NOMO-1 treated with DMSO at 0.1 percent for 48 hours (cell line): ENCODE measurements at regions not wholly inside any gene's neighbourhood (a gene's known extent, or its start where the extent isn't known, plus 50 kb on each side); places are given as distances from the start of the nearest gene placed in this dataset.

ENCODE experiments used
- DNase-seq: peaks from one replicate; lab custom pipeline; 2025; ENCODE audit not compliant: unreplicated experiment; lab: John Stamatoyannopoulos, UW

- DNase-seq: no peak
Measured at GRCh38 chr19:28983430-28983829, 229.5 kb downstream of the UQCRFS1 start.

GRCh38 chr19:28981994-28982393, 231.0 kb downstream of the UQCRFS1 start:
- DNase-seq: no peak

- DNase-seq: no peak
Measured at GRCh38 chr19:28981518-28981917, 231.4 kb downstream of the UQCRFS1 start.

GRCh38 chr19:28980236-28980868, 232.6 kb downstream of the UQCRFS1 start:
- no peak for DNase-seq

GRCh38 chr19:28977826-28978225, 235.1 kb downstream of the UQCRFS1 start:
- DNase-seq: no peak

GRCh38 chr19:28972058-28972852, 240.7 kb downstream of the UQCRFS1 start:
- DNase-seq: no peak

- DNase-seq: no peak
Measured at GRCh38 chr19:28971513-28971912, 241.4 kb downstream of the UQCRFS1 start.

- DNase-seq: no peak
Measured at GRCh38 chr19:28971049-28971448, 241.9 kb downstream of the UQCRFS1 start.

- DNase-seq: no peak
Measured at GRCh38 chr19:28968721-28969120, 244.2 kb downstream of the UQCRFS1 start.

- no peak for DNase-seq
Measured at GRCh38 chr19:28966737-28967399, 246.1 kb downstream of the UQCRFS1 start.

- DNase-seq: no peak
Measured at GRCh38 chr19:28964500-28964899, 248.5 kb downstream of the UQCRFS1 start.

GRCh38 chr19:28963486-28964250, 249.3 kb downstream of the UQCRFS1 start:
- no peak for DNase-seq

- DNase-seq: no peak
Measured at GRCh38 chr19:28961772-28962500, 251.0 kb downstream of the UQCRFS1 start.

- DNase-seq: no peak
Measured at GRCh38 chr19:28960986-28961705, 251.8 kb downstream of the UQCRFS1 start.

GRCh38 chr19:28960586-28960985, 252.4 kb downstream of the UQCRFS1 start:
- no peak for DNase-seq

- DNase-seq: no peak
Measured at GRCh38 chr19:28956961-28957360, 256.0 kb downstream of the UQCRFS1 start.

GRCh38 chr19:28956421-28956820, 256.5 kb downstream of the UQCRFS1 start:
- no peak for DNase-seq

GRCh38 chr19:28949535-28949934, 263.4 kb downstream of the UQCRFS1 start:
- DNase-seq: no peak

GRCh38 chr19:28949027-28949426, 263.9 kb downstream of the UQCRFS1 start:
- DNase-seq: no peak

GRCh38 chr19:28948566-28948965, 264.4 kb downstream of the UQCRFS1 start:
- no peak for DNase-seq
